HFFc6 (cell line): ENCODE measurements at regions not wholly inside any gene's neighbourhood (a gene's known extent, or its start where the extent isn't known, plus 50 kb on each side); places are given as distances from the start of the nearest gene placed in this dataset.

Experiments
- DNase-seq: peaks from one replicate; pipeline ENCODE4 v3.0.0-alpha.2; 2018
- H3K27ac Mint-ChIP-seq: 2 replicates; pipeline ENCODE4 v1.8.0; 2020; ENCODE audit warnings: mild to moderate bottlenecking, mixed read lengths
- H3K27me3 Mint-ChIP-seq: 2 replicates; pipeline ENCODE4 v1.8.0; 2021; ENCODE audit warnings: mild to moderate bottlenecking, moderate library complexity, mixed read lengths; ENCODE audit not compliant: insufficient read depth
- H3K36me3 Mint-ChIP-seq: 2 replicates; pipeline ENCODE4 v1.8.0; 2021; ENCODE audit warnings: low read depth, mixed read lengths
- H3K4me1 Mint-ChIP-seq: 2 replicates; pipeline ENCODE4 v1.8.0; 2020; ENCODE audit warnings: low read depth, mixed read lengths
- H3K4me3 Mint-ChIP-seq: 2 replicates; pipeline ENCODE4 v1.8.0; 2020; ENCODE audit warnings: mild to moderate bottlenecking, moderate library complexity, mixed read lengths
- H3K9me3 Mint-ChIP-seq: 2 replicates; pipeline ENCODE4 v1.8.0; 2020; ENCODE audit warnings: mild to moderate bottlenecking, mixed read lengths
- TF ChIP-seq, protein P1 (sequence below): fragments of 200-600 bp; sonication (generic); IDR thresholded peaks from 2 replicates; pipeline ENCODE4 v1.5.0; 2021; ENCODE audit warnings: antibody characterized with exemption, mild to moderate bottlenecking

DNA sequence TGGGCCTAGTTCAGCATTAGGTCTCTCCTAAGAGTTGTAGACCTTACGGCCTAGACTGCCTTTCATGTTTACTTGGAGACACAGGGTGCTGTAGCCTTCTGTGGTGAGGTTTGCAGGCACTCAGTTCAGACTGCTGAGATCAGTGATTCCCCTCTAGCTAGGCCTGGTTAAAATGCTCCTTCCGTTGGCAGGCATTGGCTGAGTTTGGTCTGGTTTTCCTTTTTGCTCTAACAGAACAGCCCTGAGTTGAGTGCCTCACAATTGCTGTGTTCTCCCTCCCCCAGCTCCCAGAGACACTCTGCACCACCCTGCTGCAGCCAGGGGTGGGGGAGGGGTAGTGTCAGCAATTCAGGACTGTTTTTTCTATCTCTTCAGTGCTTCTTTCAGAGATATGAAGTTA is 178.9 kb upstream of the DYRK2 start:
- Mint-ChIP-seq H3K36me3 (no peaks in the 10 kb centered on the region), H3K27ac (no peak overlapping the region), H3K4me1 (peaks cover 4% of the 10 kb centered on the region), H3K27me3 (peaks cover 3% of the 10 kb centered on the region; the same call in 1 of the 2 replicates), H3K4me3 (no peak overlapping the region), H3K9me3 (peaks cover 7% of the 10 kb centered on the region)
- TF ChIP-seq, protein P1, sequence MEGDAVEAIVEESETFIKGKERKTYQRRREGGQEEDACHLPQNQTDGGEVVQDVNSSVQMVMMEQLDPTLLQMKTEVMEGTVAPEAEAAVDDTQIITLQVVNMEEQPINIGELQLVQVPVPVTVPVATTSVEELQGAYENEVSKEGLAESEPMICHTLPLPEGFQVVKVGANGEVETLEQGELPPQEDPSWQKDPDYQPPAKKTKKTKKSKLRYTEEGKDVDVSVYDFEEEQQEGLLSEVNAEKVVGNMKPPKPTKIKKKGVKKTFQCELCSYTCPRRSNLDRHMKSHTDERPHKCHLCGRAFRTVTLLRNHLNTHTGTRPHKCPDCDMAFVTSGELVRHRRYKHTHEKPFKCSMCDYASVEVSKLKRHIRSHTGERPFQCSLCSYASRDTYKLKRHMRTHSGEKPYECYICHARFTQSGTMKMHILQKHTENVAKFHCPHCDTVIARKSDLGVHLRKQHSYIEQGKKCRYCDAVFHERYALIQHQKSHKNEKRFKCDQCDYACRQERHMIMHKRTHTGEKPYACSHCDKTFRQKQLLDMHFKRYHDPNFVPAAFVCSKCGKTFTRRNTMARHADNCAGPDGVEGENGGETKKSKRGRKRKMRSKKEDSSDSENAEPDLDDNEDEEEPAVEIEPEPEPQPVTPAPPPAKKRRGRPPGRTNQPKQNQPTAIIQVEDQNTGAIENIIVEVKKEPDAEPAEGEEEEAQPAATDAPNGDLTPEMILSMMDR = no peak
- no peak for DNase-seq

DNA sequence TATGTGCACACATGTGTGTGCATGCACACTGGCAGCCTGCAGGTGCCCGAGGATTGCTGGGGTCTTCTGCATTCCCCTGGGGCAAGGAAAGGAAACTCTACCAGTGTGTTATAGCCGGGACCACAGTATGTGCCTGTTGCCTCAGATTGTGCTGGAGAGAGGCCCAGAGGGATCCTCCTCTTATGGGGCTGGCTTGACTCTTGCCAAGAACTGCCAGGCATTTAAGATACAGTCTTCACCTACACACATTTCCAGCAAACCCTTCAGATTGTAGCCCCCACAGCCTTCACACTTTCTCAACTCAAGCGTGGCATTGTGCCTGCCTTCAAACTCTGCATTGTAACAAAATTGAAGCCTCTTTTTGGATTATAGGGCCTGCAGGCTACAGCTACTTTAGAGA is 176.7 kb upstream of the DYRK2 start:
- TF ChIP-seq, protein P1 = no peak
- H3K4me3 Mint-ChIP-seq = no peak overlapping the region
- H3K36me3 Mint-ChIP-seq = no peaks in the 10 kb centered on the region
- peaks cover 15% of the 10 kb centered on the region for H3K4me1 Mint-ChIP-seq
- no peak for DNase-seq
- no peak overlapping the region for H3K27ac Mint-ChIP-seq
- H3K27me3 Mint-ChIP-seq = peaks cover 3% of the 10 kb centered on the region; the same call in 1 of the 2 replicates
- peaks cover under 1% of the 10 kb centered on the region; the same call in 1 of the 2 replicates for H3K9me3 Mint-ChIP-seq

DNA sequence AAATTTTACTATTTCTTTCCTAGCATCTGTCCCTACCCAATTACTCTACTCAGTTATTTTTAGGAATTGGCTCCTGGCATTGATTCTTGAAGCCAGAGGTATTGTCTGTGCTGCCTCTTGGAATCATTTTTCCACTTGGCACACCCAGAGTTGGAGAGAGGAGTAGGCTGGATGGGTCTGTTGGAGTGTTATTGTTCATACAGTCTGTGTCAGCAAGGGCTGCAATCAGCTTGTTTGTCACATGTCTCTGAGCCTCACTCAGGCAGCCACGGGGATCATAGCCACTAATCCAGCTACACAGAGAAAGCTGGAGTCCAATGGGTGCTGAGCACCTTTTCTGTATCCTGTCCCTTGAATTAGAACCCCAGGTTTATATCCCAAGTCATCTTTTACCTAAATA is 176.0 kb upstream of the DYRK2 start:
- Mint-ChIP-seq H3K4me1 (peaks cover 15% of the 10 kb centered on the region), H3K36me3 (no peaks in the 10 kb centered on the region), H3K4me3 (no peak overlapping the region), H3K27ac (no peak overlapping the region), H3K9me3 (no peaks in the 10 kb centered on the region), H3K27me3 (peaks cover 3% of the 10 kb centered on the region; the same call in 1 of the 2 replicates)
- DNase-seq = no peak
- TF ChIP-seq, protein P1 = no peak

DNA sequence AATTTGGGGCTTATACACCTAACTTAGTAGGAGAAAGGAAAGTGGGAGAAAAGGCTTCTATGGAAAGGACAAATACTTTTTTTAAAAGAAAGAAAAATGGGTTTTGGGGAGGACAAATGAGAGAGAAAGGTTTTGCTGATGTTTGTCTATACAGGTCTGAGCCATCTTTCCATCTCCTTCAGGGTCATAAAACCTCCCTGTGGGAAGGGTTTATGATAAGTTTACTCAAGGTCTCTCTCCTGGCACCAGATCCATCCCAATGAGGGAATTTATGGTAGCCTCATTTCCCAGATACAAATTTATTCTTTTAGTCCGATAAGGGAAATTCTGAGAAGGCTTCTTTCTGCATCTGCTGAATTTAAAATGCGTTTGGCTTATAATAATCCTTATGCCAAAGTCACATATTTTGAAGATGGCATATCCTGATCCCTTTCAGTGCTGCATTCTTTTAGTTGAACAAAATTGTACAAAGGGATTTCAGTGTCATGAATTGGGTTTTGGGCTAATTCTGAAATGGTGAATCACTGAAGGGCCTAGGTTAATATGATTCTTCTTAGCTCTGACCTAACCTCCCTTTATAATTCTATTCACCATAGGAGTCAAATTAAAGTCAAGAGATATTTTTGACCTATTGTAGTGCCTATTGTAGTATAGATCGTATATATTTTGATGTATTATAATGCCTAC is 173.5 kb upstream of the DYRK2 start:
- TF ChIP-seq, protein P1 = no peak
- no peaks in the 10 kb centered on the region for H3K9me3 Mint-ChIP-seq
- no peaks in the 10 kb centered on the region for H3K36me3 Mint-ChIP-seq
- H3K27ac Mint-ChIP-seq = no peak overlapping the region
- H3K27me3 Mint-ChIP-seq = peaks cover 3% of the 10 kb centered on the region; the same call in 1 of the 2 replicates
- H3K4me1 Mint-ChIP-seq = peaks cover 21% of the 10 kb centered on the region
- H3K4me3 Mint-ChIP-seq = no peak overlapping the region
- no peak for DNase-seq

GRCh38 chr12:67475725-67476124 is 172.8 kb upstream of the DYRK2 start:
- Mint-ChIP-seq H3K9me3 (no peaks in the 10 kb centered on the region), H3K27ac (no peak overlapping the region), H3K36me3 (no peaks in the 10 kb centered on the region), H3K4me3 (no peak overlapping the region), H3K4me1 (peaks cover 21% of the 10 kb centered on the region), H3K27me3 (peaks cover 3% of the 10 kb centered on the region; the same call in 1 of the 2 replicates)
- TF ChIP-seq, protein P1 = no peak
- no peak for DNase-seq
